ENCODE measurements at regions not wholly inside any gene's neighbourhood (a gene's known extent, or its start where the extent isn't known, plus 50 kb on each side); places are given as distances from the start of the nearest gene placed in this dataset.

GRCh38 chr5:67552773-67553172 is 356.2 kb upstream of the CD180 start:
- no peaks in the 10 kb centered on the region for H3K4me1 Mint-ChIP-seq
- no peak for ATAC-seq
- peaks cover 9% of the 10 kb centered on the region for H3K9me3 Mint-ChIP-seq
- ChIA-PET POLR2A (no interaction called here), CTCF (no interaction called here)
- H3K36me3 Mint-ChIP-seq = no peaks in the 10 kb centered on the region
- no peak overlapping the region for H3K27ac Mint-ChIP-seq
- TF ChIP-seq ZNF396 (CRISPR knock-in tag; IDR thresholded peaks at IDR 0.05; ENCODE audit: borderline replicate concordance) = no peak
- no peak for TF ChIP-seq ZNF263 (CRISPR knock-in tag; IDR thresholded peaks at IDR 0.05; ENCODE audit: low read depth)
- TF ChIP-seq ZNF121 (CRISPR knock-in tag; IDR thresholded peaks at IDR 0.05) = no peak
- TF ChIP-seq, protein P1, sequence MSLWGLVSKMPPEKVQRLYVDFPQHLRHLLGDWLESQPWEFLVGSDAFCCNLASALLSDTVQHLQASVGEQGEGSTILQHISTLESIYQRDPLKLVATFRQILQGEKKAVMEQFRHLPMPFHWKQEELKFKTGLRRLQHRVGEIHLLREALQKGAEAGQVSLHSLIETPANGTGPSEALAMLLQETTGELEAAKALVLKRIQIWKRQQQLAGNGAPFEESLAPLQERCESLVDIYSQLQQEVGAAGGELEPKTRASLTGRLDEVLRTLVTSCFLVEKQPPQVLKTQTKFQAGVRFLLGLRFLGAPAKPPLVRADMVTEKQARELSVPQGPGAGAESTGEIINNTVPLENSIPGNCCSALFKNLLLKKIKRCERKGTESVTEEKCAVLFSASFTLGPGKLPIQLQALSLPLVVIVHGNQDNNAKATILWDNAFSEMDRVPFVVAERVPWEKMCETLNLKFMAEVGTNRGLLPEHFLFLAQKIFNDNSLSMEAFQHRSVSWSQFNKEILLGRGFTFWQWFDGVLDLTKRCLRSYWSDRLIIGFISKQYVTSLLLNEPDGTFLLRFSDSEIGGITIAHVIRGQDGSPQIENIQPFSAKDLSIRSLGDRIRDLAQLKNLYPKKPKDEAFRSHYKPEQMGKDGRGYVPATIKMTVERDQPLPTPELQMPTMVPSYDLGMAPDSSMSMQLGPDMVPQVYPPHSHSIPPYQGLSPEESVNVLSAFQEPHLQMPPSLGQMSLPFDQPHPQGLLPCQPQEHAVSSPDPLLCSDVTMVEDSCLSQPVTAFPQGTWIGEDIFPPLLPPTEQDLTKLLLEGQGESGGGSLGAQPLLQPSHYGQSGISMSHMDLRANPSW (CRISPR knock-in tag; conservative IDR thresholded peaks at IDR 0.05; ENCODE audit: low read depth) = no peak
- TF ChIP-seq, protein P2, sequence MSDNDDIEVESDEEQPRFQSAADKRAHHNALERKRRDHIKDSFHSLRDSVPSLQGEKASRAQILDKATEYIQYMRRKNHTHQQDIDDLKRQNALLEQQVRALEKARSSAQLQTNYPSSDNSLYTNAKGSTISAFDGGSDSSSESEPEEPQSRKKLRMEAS (CRISPR knock-in tag; IDR thresholded peaks at IDR 0.05) = no peak
- no peak for TF ChIP-seq ZNF423 (CRISPR knock-in tag; IDR thresholded peaks at IDR 0.05)
- TF ChIP-seq ZNF317 (CRISPR knock-in tag; IDR thresholded peaks at IDR 0.05; ENCODE audit: borderline replicate concordance, low read depth) = no peak
- no peak for TF ChIP-seq CREM (CRISPR knock-in tag; IDR thresholded peaks at IDR 0.05)
- no peak for TF ChIP-seq USF1 (CRISPR knock-in tag; IDR thresholded peaks at IDR 0.05)
- H3K4me3 Mint-ChIP-seq = no peak overlapping the region
- no peaks in the 10 kb centered on the region for H3K27me3 Mint-ChIP-seq (ENCODE audit: low read depth)
- no peak for DNase-seq (ENCODE audit: low spot score)

DNA sequence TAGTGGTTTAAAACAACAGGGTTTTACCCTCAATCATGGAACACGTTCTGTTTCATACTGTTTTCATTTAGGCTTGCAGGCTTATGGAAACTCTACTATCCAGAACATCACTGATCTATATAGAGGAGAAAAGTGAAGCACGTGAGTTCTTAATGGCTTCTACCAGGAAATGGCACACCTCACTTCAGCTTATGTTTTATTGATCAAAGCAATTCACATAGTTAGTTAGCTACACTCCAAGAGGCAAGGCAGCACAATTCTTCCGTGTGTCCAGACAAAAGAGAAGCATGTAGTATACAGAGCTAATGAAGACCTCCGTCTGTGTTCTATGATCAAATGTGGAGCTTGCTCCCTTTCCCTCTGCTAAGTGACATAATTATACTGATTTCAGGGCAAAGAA is 353.3 kb upstream of the CD180 start:
- Mint-ChIP-seq H3K4me3 (no peak overlapping the region), H3K9me3 (no peaks in the 10 kb centered on the region), H3K4me1 (no peaks in the 10 kb centered on the region), H3K27ac (no peak overlapping the region), H3K27me3 (ENCODE audit: low read depth) (no peaks in the 10 kb centered on the region), H3K36me3 (no peaks in the 10 kb centered on the region)
- TF ChIP-seq NR2C2 (CRISPR knock-in tag; IDR thresholded peaks at IDR 0.05) = no peak
- no peak for TF ChIP-seq ZNF121 (CRISPR knock-in tag; IDR thresholded peaks at IDR 0.05)
- TF ChIP-seq, protein P3, sequence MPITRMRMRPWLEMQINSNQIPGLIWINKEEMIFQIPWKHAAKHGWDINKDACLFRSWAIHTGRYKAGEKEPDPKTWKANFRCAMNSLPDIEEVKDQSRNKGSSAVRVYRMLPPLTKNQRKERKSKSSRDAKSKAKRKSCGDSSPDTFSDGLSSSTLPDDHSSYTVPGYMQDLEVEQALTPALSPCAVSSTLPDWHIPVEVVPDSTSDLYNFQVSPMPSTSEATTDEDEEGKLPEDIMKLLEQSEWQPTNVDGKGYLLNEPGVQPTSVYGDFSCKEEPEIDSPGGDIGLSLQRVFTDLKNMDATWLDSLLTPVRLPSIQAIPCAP (CRISPR knock-in tag; IDR thresholded peaks at IDR 0.05) = no peak
- no peak for TF ChIP-seq RELA (CRISPR knock-in tag; IDR thresholded peaks at IDR 0.05; ENCODE audit: borderline replicate concordance)
- TF ChIP-seq ESRRA (CRISPR knock-in tag; IDR thresholded peaks at IDR 0.05; ENCODE audit: borderline replicate concordance) = no peak
- no peak for TF ChIP-seq NFE2L1 (CRISPR knock-in tag; IDR thresholded peaks at IDR 0.05)
- TF ChIP-seq ZNF263 (CRISPR knock-in tag; IDR thresholded peaks at IDR 0.05; ENCODE audit: low read depth) = no peak
- TF ChIP-seq KAT7 (CRISPR knock-in tag; IDR thresholded peaks at IDR 0.05; ENCODE audit: borderline replicate concordance) = no peak
- no peak for TF ChIP-seq GABPB1 (CRISPR knock-in tag; IDR thresholded peaks at IDR 0.05)
- no peak for TF ChIP-seq PRDM15 (CRISPR knock-in tag; IDR thresholded peaks at IDR 0.05)
- no peak for TF ChIP-seq CREM (CRISPR knock-in tag; IDR thresholded peaks at IDR 0.05)
- DNase-seq (ENCODE audit: low spot score) (no peak), ATAC-seq (no peak)
- ChIA-PET POLR2A (interaction anchor here (1.0 kb wide), 1 partner anchor 21 kb away, joined by 3 read pairs; no protein-coding TSS in a partner anchor), CTCF (no interaction called here)

All from WTC11 (cell line).